Adrenal gland (tissue), 9 donors: ENCODE measurements at regions not wholly inside any gene's neighbourhood (a gene's known extent, or its start where the extent isn't known, plus 50 kb on each side); places are given as distances from the start of the nearest gene placed in this dataset.

ENCODE experiments used
- DNase-seq, 7 donors: peaks; one replicate each; pipeline ENCODE4 v3.0.0-alpha.2; 2019 to 2020
- H3K27ac ChIP-seq, 5 donors: fragments of 200-600 bp; sonication (generic) in 4 of 5; 1 replicate in 3 of 5; 2 replicates in 2 of 5; pipeline versions ENCODE4 v1.5.1 to v1.8.0; 2016 to 2020; ENCODE audit warnings: mild to moderate bottlenecking in 1 of 5
- H3K27me3 ChIP-seq: fragments of 200-600 bp; 2 replicates; pipeline ENCODE4 v1.8.0; 2021
- H3K36me3 ChIP-seq, 2 donors: fragments of 200-600 bp; replicated peaks in 1 of 2; 1 replicate in 1 of 2; 2 replicates in 1 of 2; pipeline versions ENCODE4 v1.5.1 to v1.8.0; 2018 to 2022
- H3K4me1 ChIP-seq, 2 donors: fragments of 200-600 bp; replicated peaks in 1 of 2; 1 replicate in 1 of 2; 2 replicates in 1 of 2; pipeline versions ENCODE4 v1.5.1 to v1.8.0; 2018 to 2021
- H3K4me3 ChIP-seq, 4 donors: fragments of 200-600 bp; sonication (generic) in 3 of 4; one replicate each; pipeline ENCODE4 v1.5.1; 2016 to 2018
- H3K9me3 ChIP-seq, 3 donors: fragments of 200-600 bp; sonication (generic) in 1 of 3; replicated peaks in 1 of 3; 1 replicate in 2 of 3; 2 replicates in 1 of 3; pipeline versions ENCODE4 v1.5.1 to v1.8.0; 2016 to 2021
- CTCF ChIP-seq, 6 experiments: fragments of 450-650 bp in 4 of 6; fragments of 200-600 bp in 2 of 6; sonication (generic) in 1 of 6; IDR thresholded peaks; 1 replicate in 5 of 6; 2 replicates in 1 of 6; pipeline versions ENCODE4 v1.5.1 to v1.8.0; 2016 to 2021; ENCODE audit warnings: antibody characterized with exemption in 6 of 6, mild to moderate bottlenecking in 2 of 6, moderate library complexity in 1 of 6
- POLR2A ChIP-seq, 2 donors: fragments of 450-650 bp; IDR thresholded peaks; one replicate each; pipeline ENCODE4 v1.6.1; 2017; ENCODE audit warnings: antibody characterized with exemption in 2 of 2, mild to moderate bottlenecking in 2 of 2, moderate library complexity in 1 of 2
- WGBS, 4 donors: extraction: QIAGEN DNeasy Blood & Tissue Kit in 2 of 4; methylation state at CpG; one replicate each; pipeline versions ENCODE4 v1.1.5 to v1.1.7; 2013 to 2017; 5-methylcytosine and 5-hydroxymethylcytosine counted together
- intact Hi-C, 2 donors: fragments of 100-400 bp; cut with DNase I; formaldehyde crosslinking; loops; one replicate each; pipeline versions ENCODE4 v1.14.1 to v1.15.0; 2022 to 2023
- donor health status: healthy with polysubstance abuse.
- donor health status: Bipolar disorder and iron deficiency.
- donor health status: DM: yes; HTN: yes; CAD: no.
- donor health status: DM: no; HTN: no; CAD: no.
- donor health status: DM: no; HTN: no; CAD: no.

- no peak overlapping the region for H3K27ac ChIP-seq
- WGBS, 4 donors: 73 to 77% (median 74%) methylated on average over 5 of the region's 5 CpGs
- TF ChIP-seq POLR2A (IDR thresholded peaks at IDR 0.05): no peak
- TF ChIP-seq CTCF (IDR thresholded peaks at IDR 0.05): no peak
- no peak overlapping the region for H3K4me3 ChIP-seq
- no peaks in the 10 kb centered on the region for H3K36me3 ChIP-seq
- no peaks in the 10 kb centered on the region for H3K4me1 ChIP-seq
- DNase-seq: no peak
- intact Hi-C loops: no loop called here
- no peaks in the 10 kb centered on the region for H3K27me3 ChIP-seq
- H3K9me3 ChIP-seq: no peaks in the 10 kb centered on the region
Observed at GRCh38 chr1:29455781-29456180, 219.5 kb downstream of the PTPRU start.

DNA sequence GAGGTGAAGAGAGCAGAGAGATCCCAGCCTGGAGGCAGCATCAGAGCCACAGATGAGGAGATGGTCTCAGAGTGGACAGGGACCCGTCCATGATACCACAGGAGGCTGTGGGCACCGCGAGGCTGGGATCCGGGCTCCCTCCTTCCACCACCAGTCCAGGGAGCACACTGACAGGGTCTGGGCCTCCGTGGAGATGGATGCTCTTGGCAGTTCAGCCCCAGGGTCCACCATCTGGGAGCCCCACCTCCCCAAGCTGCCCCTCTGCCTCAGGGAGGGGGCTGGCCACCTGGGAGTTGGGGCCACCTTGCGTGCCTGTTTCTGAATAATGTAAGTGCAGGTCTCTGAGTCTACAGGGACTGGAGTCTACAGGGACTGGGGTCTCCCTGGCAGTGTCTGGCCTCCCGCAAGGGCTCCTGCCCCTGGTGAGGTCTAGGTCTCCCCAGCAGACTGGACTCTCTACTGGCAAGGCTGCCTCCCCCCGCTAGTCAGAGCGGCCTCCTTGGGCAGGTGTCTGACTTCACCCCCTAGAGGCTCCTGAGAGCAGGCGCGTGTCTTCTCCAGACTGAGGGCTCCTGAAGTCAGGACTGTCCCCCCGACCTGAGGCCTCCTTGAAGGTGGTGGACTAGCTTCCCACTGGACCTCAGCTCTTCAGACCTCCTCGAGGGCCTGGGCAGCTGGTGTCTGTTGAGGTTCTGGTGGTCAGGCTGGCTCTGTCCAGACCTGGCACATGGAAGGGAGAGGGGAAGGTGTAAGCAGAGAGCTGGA is 218.5 kb downstream of the PTPRU start:
- Histone ChIP-seq H3K36me3 (no peaks in the 10 kb centered on the region), H3K9me3 (no peaks in the 10 kb centered on the region), H3K27me3 (no peaks in the 10 kb centered on the region), H3K4me3 (no peak overlapping the region), H3K27ac (no peak overlapping the region), H3K4me1 (no peaks in the 10 kb centered on the region)
- TF ChIP-seq POLR2A (IDR thresholded peaks at IDR 0.05) (no peak), CTCF (IDR thresholded peaks at IDR 0.05) (no peak)
- no peak for DNase-seq
- WGBS, 4 donors: 68 to 81% (median 78%) methylated on average over 9 to 13 of the region's 13 CpGs
- intact Hi-C loops: no loop called here

DNA sequence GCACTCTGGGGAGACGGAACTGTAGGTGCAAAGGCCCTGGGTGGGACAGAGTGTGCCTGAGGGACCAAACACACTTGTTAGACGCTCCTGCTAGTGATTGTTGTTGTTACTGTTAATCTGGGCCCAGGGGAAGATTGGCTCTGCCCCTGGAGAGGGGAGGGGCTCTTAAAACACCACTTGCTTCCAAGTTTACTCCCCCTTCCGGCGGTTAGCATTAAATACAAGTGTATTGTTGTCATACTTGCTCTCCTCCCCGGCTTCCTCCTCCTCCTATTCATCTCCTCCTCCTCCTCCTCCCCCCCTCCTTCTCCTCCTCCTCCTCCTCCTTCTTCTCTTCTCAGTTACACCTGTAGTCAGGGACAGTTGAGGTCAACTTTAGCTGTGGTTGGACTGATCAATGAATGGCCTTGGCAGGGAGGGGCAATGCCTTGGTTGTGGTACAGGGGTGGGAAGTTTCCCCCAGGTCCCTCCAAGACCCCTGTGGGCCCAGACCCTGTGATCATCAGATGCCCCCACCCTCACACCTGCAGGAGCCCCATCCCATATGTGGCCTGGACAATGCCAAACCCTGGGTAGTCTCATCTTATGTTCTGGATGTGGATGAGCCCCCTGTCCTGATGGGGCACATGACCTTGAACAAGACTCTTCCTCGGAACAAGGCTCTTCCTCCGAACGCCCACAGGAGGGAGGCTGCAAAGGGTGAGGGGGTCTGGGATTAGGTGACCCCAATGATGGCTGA is 217.3 kb downstream of the PTPRU start:
- intact Hi-C loops: no loop called here
- H3K4me3 ChIP-seq: no peak overlapping the region
- TF ChIP-seq CTCF (IDR thresholded peaks at IDR 0.05) (peak in 3 of 6 experiments; percentile 7 to 32 (median 16)), POLR2A (IDR thresholded peaks at IDR 0.05) (no peak)
- no peaks in the 10 kb centered on the region for H3K36me3 ChIP-seq
- H3K9me3 ChIP-seq: no peaks in the 10 kb centered on the region
- no peaks in the 10 kb centered on the region for H3K4me1 ChIP-seq
- DNase-seq: peak in 1 of 7 donors; percentile 8
- 25 to 44% (median 32%) methylated on average over 6 to 8 of the region's 8 CpGs for WGBS, 4 donors
- no peak overlapping the region for H3K27ac ChIP-seq
- H3K27me3 ChIP-seq: no peaks in the 10 kb centered on the region

DNA sequence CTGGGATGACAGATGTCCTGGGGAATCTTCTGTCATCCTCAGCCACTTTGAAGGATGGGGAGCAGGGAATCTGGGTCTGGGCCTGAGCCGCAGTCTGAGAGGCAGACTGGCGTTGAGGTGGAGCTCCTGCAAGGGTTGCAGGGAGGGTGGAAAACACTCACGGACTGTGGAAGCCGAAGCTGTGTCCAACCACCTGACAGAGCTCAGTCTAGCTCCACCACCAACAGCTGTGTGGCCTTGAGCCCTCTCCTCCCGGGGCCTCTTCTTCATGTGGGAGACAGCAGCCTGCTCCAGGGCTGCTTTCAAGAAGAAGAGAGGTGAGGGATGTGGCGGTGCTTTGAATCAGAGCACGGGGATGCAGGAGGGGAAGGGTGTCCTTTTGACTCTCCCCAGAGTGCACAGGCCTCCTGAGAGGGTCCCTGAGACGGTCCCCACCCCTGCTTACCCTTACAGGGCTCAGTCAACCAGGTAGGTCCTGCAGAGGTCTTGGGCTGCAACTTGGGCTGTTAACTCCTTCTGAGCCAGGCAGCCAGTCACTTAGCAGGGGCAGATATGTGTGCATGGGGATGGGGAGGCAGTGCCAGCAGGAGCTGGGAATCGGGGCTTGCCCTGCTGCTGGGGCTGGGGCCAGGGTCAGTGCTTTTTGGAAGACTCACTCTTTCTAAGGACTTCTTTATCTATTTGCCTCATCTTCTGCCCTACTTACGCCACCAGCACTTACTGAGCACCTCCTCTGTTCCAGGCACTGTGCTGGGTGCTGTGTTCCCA is 216.3 kb downstream of the PTPRU start:
- WGBS, 4 donors: 55 to 74% (median 63%) methylated on average over 8 to 10 of the region's 10 CpGs
- Histone ChIP-seq H3K4me1 (no peaks in the 10 kb centered on the region), H3K27ac (no peak overlapping the region), H3K4me3 (no peak overlapping the region), H3K36me3 (no peaks in the 10 kb centered on the region), H3K9me3 (no peaks in the 10 kb centered on the region), H3K27me3 (no peaks in the 10 kb centered on the region)
- DNase-seq: no peak
- TF ChIP-seq POLR2A (IDR thresholded peaks at IDR 0.05) (no peak), CTCF (IDR thresholded peaks at IDR 0.05) (no peak)
- intact Hi-C loops: no loop called here
